Uterus (tissue), 2 donors: ENCODE measurements at regions not wholly inside any gene's neighbourhood (a gene's known extent, or its start where the extent isn't known, plus 50 kb on each side); places are given as distances from the start of the nearest gene placed in this dataset.

ENCODE experiments used
- CTCF ChIP-seq, 4 experiments: fragments of 200-600 bp in 2 of 4; fragments of 450-650 bp in 2 of 4; sonication (generic) in 2 of 4; IDR thresholded peaks; one replicate each; pipeline ENCODE4 v1.5.1; 2016 to 2019; ENCODE audit warnings: antibody characterized with exemption in 4 of 4, mild to moderate bottlenecking in 2 of 4, moderate library complexity in 1 of 4
- POLR2A ChIP-seq, 2 donors: fragments of 450-650 bp; IDR thresholded peaks; one replicate each; pipeline ENCODE4 v1.6.1; 2016; ENCODE audit warnings: antibody characterized with exemption in 2 of 2, mild to moderate bottlenecking in 1 of 2, moderate library complexity in 1 of 2

GRCh38 chr9:107710546-107710945 is 221.0 kb upstream of the KLF4 start:
- TF ChIP-seq CTCF (IDR thresholded peaks at IDR 0.05) (no peak), POLR2A (IDR thresholded peaks at IDR 0.05) (no peak)
